SIG-M5 treated with dmso at 0.1 percent for 504 hours (cell line): ENCODE measurements at regions not wholly inside any gene's neighbourhood (a gene's known extent, or its start where the extent isn't known, plus 50 kb on each side); places are given as distances from the start of the nearest gene placed in this dataset.

Experiments used
- DNase-seq: peaks from one replicate; lab custom pipeline; 2025; ENCODE audit not compliant: unreplicated experiment; lab: John Stamatoyannopoulos, UW

DNA sequence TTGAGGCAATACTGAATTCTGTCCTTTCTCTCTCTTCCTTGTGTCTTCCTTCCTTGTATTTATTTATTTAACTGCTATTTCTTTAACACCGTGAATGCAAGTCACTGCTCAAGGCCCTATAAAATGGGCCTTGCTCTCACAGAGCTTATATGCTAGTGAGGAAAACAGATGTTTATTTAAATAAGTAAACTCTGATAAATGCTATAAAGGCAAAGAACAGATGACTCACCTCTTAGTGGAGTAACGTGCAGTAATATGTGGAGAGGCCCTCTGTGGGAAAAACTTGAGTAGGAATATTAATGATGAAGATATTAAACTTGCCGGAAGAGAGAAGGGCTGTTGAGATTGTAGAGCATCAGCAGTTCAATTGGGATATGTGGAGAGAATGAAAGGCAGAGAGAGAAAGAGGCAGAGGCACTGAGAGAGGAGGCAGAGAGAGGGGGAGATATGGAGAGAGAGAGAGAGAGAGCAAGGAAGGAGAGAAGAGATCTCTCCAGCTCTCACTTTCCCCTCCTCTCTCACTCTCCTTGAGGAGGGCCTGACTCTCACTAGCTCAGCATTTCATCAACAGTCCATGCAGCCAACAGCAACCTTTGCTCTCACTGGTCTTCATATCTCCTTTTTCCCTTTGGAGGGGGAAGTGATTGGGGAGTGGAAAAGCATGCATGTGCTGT, 322.2 kb downstream of the LMX1A start:
- no peak for DNase-seq

DNA sequence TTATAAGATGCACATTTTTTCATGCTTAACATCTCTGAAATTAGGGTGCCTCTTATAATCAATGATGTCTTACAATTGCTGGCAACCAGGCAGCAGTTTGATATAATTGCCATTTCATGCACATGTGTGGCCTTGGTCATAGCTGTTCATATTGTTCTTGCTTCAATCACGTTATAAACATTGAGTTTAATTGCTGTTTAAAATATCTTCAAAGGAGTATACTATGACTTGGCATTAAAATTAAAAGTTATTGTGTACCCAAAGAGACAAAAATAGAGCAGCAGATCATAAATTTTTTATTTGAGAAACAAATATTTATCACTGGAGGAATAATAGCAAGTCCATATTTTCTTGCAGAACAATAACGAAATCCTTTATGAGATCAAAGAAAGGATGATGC, 325.5 kb downstream of the LMX1A start:
- no peak for DNase-seq

GRCh38 chr1:165025805-165026204, 330.7 kb downstream of the LMX1A start:
- DNase-seq = no peak

DNA sequence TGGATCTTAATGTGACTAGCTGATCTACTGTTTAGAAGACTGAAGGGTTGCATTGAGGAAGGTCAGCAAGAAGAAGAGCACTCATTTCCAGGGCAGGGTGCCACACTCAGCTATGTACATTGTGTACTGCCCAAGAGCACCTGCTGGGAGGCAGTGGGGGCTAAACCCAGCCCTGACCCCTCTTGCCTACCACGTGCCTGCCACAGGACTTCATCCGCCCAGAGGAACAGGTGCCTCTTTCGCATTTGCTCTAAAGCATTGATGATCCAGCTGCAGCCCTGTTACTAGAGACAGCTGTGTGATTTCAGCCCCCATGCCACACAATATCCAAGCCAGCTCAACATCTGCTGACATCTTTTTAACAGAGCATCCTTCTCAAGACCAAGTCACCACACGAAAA, 341.8 kb downstream of the LMX1A start:
- DNase-seq = no peak

DNA sequence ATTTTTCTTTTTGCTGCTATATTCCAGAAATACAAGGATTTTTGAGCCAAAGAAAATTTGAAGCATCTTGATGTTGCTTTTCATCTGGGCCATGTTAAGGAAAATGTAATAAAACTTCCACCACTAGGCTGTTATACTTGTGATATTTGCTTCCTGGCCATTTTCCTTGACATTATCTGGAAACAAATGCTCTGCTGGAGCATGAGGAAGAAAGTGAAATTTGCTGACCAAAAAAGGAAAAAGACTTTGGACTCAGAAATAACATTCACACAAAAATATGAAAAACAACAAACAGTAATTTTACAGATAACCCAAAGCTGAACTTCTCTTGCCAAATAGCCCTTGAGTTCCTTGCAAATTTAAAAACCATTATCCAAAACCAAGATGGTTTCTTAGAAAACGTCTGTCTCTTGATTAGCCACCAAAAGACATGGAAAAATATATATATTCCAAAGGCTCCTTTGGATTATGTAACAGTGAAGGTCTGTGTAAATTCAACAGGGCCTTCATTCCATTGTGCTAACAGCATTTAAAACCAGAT, 344.5 kb downstream of the LMX1A start:
- no peak for DNase-seq

- no peak for DNase-seq
Observed at GRCh38 chr1:165011186-165011585, 345.3 kb downstream of the LMX1A start.

DNA sequence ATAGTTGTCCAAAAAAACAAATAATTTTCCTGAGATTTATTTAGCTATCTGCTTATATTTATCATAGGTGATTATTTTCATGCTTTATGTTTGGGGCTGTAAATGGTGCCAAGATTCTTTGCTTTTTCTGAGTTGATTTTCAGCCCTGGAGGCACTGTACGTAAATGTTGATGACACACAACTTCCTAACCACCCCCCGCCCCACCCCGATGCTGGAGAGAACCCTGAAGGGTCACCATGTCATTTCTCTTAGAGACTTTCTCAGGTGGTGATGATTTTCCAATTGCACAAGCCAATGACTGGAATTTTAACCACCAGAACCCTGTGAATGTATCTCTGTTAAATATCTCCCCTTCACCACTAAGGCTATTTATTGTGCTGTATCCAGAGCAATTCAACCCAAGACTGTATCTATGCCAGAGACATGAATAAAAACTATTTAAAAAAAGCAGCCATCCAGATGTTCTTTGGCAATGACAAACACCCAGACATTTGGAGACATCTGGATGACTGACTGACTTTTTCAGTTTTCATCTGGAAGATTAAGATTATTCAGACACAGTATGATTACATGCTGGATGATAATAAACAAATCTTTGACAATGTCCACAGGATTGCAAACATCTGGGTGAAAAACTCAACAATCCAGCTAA, 346.0 kb downstream of the LMX1A start:
- DNase-seq = no peak

- DNase-seq = no peak
Observed at GRCh38 chr1:165006831-165007230, 349.7 kb downstream of the LMX1A start.

DNA sequence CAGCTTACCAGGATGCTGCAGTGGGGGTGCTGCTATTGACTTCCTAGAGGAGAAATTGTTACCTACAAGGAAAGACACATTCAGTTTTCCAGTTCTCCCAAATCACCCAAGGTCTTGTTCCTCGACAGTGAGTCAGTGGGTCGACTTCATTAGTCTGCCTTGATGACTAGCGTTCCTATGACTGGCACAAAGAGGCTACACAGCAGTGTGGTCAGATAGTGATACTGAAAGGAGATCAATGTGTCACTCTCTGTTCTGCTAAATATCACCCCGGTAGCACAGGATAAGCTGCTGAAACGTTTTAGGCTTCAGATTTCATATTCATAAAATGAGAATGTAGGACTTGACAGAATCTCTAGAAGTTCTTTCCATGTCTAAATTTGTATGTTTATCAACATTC, 357.4 kb downstream of the LMX1A start:
- DNase-seq = no peak

DNA sequence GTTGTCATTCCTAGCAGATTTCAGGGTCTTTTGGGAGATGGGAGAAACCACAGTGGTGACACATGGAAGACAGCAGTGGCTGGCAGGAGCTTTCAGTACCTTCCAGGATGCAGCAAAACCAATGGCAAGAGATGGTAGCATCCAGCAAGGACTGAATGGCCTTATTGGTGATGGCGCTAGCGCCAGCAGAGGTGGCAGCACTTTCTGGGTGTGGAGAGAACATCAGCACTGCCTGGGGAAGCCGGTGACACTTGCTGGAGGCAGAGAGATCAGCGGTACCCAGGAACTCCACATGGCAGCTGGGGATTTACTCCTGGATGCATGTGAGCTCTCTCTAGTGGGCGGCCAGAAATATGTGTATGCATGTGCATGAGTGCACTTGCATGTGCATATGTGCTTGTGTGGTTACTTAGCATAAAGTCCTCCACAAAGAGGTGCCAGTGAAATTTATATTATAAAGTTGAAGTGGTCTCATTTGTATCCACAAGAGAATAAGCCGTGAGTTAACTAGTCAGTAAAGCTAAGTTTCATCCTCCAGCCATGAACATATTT, 364.7 kb downstream of the LMX1A start:
- DNase-seq = no peak

GRCh38 chr1:164983023-164983650, 373.4 kb downstream of the LMX1A start:
- no peak for DNase-seq

DNA sequence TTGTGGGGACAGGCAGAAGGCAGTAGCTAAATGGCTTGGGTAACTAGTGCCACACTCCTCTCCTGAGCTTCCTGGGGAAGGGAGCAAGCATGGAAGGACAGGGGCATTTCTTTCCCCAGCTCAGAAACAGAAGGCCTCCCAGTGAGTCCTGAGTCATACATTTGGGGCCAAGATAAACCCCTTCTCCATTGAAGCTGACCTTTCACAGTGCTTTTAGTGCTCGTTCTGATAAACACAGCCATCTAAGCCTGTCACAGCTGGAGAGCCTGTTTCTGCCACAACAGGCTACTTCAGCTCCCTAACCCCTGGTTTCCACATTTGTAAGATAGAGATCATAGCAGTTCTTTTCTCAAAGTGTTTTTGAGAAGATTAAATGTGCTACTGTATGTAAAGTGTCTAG, 374.0 kb downstream of the LMX1A start:
- DNase-seq = no peak

- DNase-seq = no peak
Observed at GRCh38 chr1:164977561-164977960, 379.0 kb downstream of the LMX1A start.

GRCh38 chr1:164971921-164972415, 384.5 kb downstream of the LMX1A start:
- DNase-seq = no peak

GRCh38 chr1:164971391-164971790, 385.1 kb downstream of the LMX1A start:
- DNase-seq = no peak

GRCh38 chr1:164969253-164969652, 387.3 kb downstream of the LMX1A start:
- no peak for DNase-seq

GRCh38 chr1:164967300-164967699, 389.2 kb downstream of the LMX1A start:
- DNase-seq = no peak

DNA sequence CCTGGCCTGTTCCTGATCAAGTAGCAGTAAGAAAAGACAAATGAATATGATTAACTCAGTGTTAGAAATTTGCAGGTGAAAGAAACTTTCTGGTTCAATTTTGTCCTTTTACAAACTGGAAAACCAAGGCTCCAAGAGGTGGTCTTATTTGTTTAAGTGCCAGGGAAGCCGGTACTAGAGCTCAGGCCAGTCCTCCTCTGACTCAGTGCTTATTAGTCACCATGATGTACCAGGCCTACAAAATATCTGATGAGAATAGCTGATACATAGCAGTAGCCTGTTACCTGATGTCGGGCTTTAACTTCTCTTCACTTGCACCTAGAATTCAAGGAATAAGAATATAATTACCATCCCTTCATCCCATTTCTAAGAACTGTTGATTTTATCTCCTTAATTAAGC, 394.8 kb downstream of the LMX1A start:
- no peak for DNase-seq

DNA sequence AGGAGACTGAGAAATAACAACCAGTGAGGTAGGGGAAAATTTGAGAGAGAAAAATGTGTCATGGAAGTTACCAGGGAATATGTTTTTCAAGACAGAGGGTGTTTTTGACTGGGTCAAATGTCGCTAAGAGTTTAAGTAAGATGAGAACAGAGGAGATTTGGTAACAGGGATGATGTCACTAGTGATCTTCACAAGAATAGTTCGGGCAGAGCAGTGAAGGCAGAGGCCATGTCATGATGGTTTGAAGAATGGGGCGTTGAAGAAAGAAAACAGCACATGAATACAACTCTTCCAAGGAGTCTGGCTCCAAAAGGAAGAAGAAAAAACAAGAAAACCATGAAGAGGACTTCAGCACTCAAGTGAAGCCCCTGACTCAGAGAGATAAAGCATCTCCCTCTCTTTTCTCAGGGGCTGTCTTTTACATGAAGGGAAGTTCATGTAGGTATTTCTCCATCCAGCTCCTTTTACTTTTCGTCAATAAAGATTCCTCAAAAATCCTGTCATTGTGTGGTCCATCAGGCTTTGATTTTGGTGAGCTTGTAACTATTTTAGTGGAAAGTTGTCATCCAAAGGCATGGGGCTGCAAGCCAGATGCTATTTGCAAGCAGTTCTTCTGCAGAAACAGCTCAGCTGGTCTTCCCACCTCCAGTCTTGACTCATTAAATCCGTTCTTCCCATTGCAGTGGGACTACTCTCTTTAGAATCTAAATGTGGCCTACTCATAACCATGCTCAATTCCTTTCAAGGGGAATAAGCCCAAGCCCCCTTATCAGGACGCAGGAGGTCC, 397.3 kb downstream of the LMX1A start:
- no peak for DNase-seq

- DNase-seq = no peak
Observed at GRCh38 chr1:164953815-164954214, 394.8 kb downstream of the PBX1 start.

- no peak for DNase-seq
Observed at GRCh38 chr1:164953098-164953497, 394.1 kb downstream of the PBX1 start.
